GM18951 (cell line): ENCODE measurements at regions not wholly inside any gene's neighbourhood (a gene's known extent, or its start where the extent isn't known, plus 50 kb on each side); places are given as distances from the start of the nearest gene placed in this dataset.

Experiments
- POLR2A ChIP-seq: IDR thresholded peaks from 4 replicates; pipeline ENCODE4 v1.6.1; 2011; ENCODE audit warnings: mild to moderate bottlenecking; ENCODE audit not compliant: insufficient read length, insufficient read depth; ENCODE audit errors: extremely low read depth
- in situ Hi-C: fragments of 300-500 bp; cut with MboI; formaldehyde crosslinking; loops from one replicate; pipeline ENCODE4 v1.12.0; 2022; ENCODE audit warnings: low sequenced_read_pairs, mixed read lengths, inconsistent platforms; ENCODE audit not compliant: unreplicated experiment

DNA sequence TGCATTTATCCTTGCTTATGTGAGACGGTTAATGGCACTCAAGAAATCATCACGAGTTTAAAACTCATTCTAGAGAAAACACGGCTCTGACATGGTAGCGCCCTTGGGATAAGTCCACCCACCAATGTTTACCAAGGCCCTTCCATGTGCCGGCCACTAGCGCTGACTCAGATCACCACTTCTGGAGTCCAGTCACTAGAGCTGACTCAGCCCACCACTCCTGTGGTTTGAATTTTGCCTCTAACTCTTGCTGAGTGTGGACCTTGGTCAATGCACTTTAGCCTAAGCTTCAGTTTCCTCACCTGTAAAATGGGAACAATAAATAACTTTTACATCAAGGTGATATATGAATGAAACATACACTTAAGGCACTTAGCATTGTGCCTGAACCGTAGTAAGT lies 358.4 kb upstream of the PROK2 start:
- TF ChIP-seq POLR2A = no peak
- in situ Hi-C loops = no loop called here

DNA sequence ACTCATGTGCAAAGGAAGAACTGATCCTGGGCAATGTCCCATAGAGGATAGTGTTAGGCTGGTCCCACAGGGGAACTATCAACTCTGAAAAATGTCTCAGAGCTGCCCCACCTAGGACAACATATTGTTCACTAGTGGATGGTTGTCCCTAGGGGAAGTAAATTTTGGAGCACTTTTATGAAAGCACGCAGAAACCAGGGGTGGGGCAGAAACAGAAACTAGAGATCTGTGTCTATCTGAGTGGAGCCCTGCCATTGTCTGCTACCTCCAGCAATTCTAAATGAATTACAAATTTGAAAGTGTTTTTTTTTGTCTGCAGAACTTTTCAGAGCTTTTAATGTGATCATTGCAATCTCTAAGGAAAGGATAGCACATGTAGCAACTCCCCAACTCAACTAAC lies 357.1 kb upstream of the PROK2 start:
- in situ Hi-C loops = no loop called here

DNA sequence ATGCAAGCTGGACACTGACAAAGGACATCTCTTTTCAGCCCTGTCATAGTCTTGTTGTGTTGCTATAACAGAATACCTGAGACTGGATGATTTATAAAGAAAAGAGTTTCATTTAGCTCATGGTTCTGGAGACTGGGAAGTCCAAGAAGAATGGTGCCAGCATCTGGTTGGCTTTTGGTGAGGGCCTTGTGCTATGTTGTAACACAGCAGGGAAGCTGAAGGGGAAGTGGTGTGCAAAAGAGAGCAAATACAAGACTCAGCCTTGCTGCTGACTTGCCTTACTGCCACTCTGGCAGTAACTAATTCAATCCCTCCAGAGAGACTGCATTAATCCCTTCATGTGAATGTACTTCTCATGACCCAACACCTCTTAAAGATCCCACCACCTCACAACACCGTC lies 356.3 kb upstream of the PROK2 start:
- in situ Hi-C loops = no loop called here
- TF ChIP-seq POLR2A = no peak

More for the DNA sequence above, 357.1 kb upstream of the PROK2 start:
- TF ChIP-seq POLR2A = no peak

DNA sequence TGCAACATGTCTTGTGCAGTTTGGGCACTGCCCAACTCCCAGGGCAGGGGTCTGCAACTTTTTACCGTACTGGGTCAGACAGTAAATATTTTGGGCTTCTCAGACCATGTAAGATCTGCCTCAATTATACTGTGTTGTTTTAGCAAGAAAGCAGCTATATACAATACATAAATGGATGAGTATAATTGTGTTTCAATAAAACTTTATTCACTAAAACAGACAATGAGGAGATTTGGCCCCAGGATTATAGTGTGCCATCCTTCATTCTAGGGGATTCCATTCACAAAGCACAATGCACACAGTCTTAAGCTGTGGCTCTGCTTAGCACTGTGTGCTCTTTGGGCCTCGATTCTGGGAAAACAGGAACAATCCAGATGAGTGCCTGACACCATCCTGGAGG lies 354.4 kb upstream of the PROK2 start:
- no peak for TF ChIP-seq POLR2A

DNA sequence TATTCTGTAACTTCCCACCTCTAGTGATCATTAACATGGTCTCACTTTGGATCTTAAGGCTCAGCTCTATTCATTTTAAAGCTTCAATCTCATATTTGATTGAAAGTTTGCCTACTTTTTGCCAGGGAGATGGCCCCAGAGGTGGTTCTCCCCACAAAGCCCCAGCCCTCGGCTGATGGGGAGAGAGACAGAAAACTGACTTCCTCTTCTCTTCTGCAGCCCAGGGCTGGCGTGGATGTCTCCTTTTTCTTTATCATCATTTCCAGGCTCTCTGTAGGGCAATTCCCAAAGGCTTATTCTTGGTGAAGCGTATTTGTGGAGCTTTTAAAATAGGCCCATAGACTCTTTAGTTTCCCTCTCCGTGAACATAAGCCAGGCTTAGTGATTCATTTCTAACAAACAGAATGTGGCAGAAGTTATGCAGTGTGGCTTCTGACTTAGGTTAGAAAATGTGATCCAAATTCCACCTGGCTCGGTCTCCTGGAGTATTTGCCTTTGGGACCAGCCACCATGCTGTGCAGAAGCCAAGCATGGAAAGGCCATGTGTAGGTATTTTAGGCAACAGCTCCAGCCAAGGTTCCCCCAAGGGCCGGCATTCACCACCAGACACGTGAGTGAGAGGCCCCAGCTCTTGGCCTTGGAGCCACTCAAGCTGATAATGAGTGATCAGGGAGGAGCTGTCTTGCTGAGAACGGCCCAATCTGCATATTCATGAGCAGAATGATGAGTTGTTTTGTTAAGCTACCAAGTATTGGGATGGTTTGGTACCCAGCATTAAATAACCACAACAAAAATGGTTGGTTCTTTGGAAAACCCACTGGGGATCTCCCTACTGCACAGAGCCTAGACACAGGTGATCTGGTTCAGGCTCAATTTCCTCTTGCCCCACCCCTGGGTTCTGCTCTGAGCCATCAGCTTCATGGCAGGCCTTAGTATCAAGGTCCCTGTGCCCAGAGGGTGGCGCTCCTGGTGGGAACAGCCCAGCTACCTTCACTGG lies 353.2 kb upstream of the PROK2 start:
- no peak for TF ChIP-seq POLR2A
- in situ Hi-C loops = no loop called here

More for the DNA sequence above, 354.4 kb upstream of the PROK2 start:
- in situ Hi-C loops = no loop called here

DNA sequence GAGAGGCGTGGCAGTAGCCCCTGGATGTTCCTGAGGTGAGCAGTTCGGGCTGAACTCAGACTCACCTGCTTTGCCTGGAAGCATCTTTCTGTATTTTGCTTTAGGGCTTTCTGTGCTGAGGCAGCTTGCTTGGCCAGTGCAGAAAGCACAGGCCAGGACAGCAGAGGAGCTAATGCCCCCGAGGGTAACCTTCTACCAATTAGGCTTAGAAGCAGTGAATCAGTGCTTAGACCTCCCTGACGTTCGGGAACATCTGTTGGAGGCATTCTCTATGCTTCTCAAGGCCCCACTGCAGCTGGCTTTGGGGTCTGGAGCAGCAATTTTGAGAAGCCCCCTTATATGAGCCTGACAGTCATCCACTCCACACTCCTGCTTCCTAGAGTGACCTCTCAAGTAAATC lies 350.7 kb upstream of the PROK2 start:
- TF ChIP-seq POLR2A = no peak
- in situ Hi-C loops = no loop called here

DNA sequence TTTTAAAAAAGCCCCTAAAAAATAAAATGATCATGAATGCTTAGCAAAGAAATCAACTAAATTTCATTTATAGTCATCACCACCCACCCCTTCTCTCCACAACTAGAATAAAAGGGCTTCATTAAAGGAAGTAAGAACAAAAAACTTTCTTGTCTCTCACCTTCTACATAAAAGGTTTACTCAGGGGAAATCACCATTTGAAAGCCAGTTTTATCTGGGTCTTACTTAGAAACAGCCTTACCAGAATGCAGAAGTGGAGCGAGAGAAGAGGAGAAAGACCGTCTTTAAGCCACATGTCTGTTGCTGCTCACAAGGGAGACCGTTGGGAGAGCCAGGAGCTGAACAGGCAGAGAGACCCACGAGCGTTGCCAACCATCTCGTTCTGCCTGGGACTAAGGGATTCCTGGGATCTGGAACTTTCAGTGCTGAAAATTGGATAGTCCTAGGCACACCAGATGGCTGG lies 350.1 kb upstream of the PROK2 start:
- in situ Hi-C loops = no loop called here
- TF ChIP-seq POLR2A = no peak

DNA sequence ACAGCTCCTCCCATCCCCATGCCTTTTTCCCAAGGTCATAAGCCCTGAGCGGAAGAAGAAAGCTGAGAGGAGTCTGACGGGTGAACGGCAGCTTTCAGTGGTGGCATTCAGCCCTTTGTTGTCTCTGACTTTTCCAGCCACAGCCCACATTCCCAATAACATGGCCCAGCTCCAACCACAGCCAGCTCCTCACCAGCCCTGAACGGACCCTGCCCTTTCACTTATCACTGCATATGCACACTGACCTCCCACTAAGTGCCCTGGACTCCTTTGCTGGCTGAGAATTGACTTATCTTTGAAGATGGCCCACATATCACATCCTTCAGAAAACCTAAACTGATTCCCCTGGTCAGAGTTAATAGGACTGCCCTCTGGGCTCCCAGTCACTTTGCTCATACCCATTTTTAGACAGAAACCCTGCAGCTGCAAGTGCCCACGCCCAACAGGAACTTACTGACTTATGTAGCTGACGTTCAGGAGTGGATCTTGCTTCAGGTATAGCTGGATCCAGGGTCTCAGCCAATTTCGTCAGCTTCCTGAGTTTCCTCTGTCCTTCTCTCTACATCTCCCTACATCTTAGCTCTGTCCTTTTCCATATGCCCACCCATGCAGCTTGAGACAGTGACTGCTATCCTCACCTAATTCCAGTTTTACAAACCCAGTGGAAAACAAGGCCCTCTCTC lies 348.5 kb upstream of the PROK2 start:
- no peak for TF ChIP-seq POLR2A
- in situ Hi-C loops = no loop called here

DNA sequence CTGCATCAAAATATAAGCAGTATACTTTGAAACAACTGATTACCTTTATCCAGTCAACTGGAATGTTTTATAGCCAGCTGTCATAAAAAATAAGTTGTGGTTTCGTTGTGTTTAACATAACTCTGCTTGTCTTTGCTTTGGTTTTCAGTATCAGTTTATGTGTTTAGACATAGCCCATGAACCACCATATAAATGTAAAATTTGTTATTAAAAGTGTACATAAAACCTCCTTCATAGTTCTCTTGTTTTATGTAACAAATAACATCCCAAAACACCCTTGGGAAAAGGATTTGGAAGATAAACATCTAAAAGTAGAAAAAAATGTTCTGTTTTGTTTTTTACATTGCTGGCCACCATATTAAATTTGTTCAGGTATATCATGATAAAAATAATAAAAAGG lies 347.0 kb upstream of the PROK2 start:
- in situ Hi-C loops = no loop called here
- TF ChIP-seq POLR2A = no peak

DNA sequence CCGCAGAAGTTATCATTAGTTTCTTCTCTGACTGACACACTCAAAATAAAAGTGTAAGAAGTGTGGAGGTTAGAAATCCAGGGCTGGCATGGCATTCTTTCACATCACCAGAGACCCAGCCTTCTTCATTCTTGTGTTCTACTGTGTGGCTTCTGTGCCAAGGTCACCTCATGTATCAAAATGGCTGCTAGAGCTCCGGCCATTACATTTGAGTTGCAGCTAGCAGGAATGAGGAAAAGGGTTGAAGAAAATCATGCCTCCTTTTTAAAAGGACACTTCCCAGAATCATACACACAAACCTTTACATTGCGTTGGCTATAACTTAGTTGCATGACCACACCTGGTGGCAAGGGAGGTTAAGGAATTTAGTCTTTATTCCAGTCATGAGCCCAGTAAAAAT lies 345.6 kb upstream of the PROK2 start:
- no peak for TF ChIP-seq POLR2A
- in situ Hi-C loops = no loop called here

DNA sequence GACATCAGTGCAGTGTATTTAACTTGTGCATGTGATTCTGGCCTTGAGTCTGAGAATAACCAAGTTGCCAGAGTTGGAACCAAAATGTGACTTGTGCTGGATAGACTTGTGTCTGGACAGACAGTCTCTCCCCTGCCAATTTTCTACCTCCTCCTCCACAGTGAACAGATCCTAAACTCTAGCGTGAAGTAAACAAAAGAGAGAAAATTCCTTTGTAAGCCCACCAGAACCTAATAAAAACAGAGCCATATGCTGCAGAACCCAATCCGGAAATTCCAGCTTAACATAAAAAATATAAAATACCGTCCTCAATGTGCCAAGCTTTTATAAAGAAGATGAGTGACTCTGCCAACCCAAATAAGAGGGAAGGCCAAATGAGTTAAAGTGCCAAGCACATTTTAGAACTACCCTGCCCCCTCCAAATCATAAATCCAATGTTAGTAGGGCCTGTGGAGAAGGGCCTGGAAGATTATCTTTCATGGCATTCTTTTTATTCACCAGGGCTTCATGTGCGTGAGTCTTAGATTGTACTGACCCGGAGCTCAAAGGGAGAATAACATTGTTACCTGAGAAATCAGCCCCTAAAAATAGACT lies 344.6 kb upstream of the PROK2 start:
- TF ChIP-seq POLR2A = no peak
- in situ Hi-C loops = no loop called here

DNA sequence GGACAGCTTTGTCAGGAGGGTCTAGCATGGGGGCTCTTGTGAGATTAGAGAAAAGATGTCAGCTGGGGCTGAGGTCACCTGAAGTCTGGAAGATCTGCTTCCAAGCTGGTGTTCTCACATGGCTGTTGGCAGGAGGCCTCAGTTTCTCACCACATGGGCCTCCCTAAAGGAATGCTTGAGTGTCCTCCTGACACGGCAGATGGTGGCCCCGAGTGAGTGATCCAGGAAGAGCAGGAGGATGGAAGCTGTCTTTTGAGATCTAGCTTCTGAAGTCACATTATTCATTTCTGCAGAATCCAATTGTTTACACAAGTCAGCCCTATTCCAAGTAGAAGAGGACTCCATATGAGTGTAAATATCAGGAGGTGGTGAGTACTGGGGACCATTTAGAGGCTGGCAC lies 344.0 kb upstream of the PROK2 start:
- TF ChIP-seq POLR2A = no peak

DNA sequence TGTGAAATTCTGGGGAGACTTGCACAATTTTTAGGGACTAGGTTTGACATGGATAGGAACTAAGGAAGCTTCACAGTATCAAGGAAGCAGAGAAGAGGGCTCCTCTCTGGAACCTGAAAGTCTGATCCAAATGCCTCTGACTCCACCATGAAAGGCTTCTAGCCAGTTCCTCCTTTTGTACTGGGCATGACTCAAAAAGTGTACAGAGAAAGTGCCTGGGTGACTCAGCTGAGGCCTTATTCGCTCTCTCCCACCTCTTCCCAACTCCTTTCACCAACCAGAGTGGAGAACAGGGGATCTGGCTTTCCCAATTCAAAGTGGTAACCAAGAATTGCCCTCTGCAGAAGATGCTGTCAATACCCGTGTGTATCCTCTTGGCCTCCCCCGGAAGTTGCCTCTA lies 342.9 kb upstream of the PROK2 start:
- no peak for TF ChIP-seq POLR2A
- in situ Hi-C loops = no loop called here

More for the DNA sequence above, 344.0 kb upstream of the PROK2 start:
- in situ Hi-C loops = no loop called here
